ENCODE measurements at regions not wholly inside any gene's neighbourhood (a gene's known extent, or its start where the extent isn't known, plus 50 kb on each side); places are given as distances from the start of the nearest gene placed in this dataset.

DNA sequence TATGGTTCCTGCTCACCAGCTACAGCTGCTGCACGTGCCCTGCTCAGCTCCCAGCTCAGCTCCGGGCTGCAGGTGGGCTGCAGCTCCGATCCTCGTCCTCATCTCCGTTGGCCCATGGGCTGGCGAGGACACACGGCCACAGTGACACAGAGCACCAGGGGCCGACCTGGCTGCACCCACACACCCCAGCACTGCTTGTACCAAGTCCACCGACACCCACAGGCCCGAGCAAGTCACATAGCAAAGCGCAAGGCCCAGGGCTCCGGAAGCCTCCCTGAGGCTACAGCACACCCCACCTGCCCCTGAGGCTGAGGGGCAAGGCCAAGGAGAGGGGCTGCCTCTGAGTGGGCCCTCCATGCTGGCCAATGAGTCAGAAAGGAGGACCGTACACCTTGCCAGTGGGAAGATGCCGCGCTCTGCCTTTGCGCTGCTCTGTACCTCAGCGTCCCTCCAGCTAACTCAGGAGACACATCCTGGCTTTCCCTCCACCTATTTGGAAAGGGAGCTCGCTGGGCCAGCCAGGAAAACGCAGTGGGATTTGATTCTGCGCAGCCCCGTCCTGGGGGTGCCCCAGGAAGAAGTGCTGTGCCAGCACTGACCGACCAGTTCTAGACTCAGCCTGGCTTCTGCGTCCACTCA lies 124.8 kb downstream of the SIK1 start:
- no TSS peak for BruUV-seq (replicated peaks)
- Histone ChIP-seq H3K4me2 (ENCODE audit: low read length) (no peak overlapping the region), H3K36me3 (ENCODE audit: control insufficient read depth in 1 of 2, insufficient read depth in 2 of 2, low read length in 2 of 2) (no peaks in the 10 kb centered on the region), H3K27ac (ENCODE audit: low read depth, low read length) (no peak overlapping the region), H3K9me3 (ENCODE audit: control insufficient read depth in 1 of 2, insufficient read depth in 1 of 2, low read depth in 1 of 2, low read length in 2 of 2) (no peaks in the 10 kb centered on the region), H4K20me1 (ENCODE audit: insufficient read depth) (no peaks in the 10 kb centered on the region), H2AFZ (ENCODE audit: low read depth, low read length, poor library complexity, severe bottlenecking) (no peak overlapping the region), H3K4me1 (ENCODE audit: control insufficient read depth in 1 of 2, insufficient read depth in 2 of 2, low read length in 2 of 2) (peaks cover 0 to 6% of the 10 kb centered on the region in 2 experiments; a peak in 2 of 4 replicates), H3K9me2 (ENCODE audit: insufficient read depth) (no peaks in the 10 kb centered on the region), H3K9ac (ENCODE audit: low read length) (no peak overlapping the region), H3K27me3 (ENCODE audit: insufficient read depth, low read length) (no peaks in the 10 kb centered on the region), H3K4me3 (replicated peaks in 1 of 2; ENCODE audit: low read depth in 1 of 2, low read length in 2 of 2) (no peak overlapping the region), H3K79me2 (ENCODE audit: insufficient read depth, low read length) (no peaks in the 10 kb centered on the region)
- ChIA-PET CTCF (no interaction called here), POLR2A (no interaction called here), RAD21 (ENCODE audit: low non-redundant PET in 1 of 2, low total read pairs in 2 of 2, uncharacterized antibody in 2 of 2, unreplicated experiment in 2 of 2) (no interaction called here)
- ATAC-seq = no peak
- intact Hi-C loops (cut with micrococcal nuclease) = no loop called here
- TF ChIP-seq POLR2A (IDR thresholded peaks at IDR 0.05; ENCODE audit: borderline replicate concordance, extremely low read depth, insufficient read depth, insufficient read length) = no peak
- TF ChIP-seq POLR2AphosphoS5 (IDR thresholded peaks at IDR 0.05; ENCODE audit: low read depth, low read length) = no peak
- TF ChIP-seq ZNF274 (IDR thresholded peaks at IDR 0.05; ENCODE audit: low read depth, low read length) = no peak
- TF ChIP-seq, protein P1, sequence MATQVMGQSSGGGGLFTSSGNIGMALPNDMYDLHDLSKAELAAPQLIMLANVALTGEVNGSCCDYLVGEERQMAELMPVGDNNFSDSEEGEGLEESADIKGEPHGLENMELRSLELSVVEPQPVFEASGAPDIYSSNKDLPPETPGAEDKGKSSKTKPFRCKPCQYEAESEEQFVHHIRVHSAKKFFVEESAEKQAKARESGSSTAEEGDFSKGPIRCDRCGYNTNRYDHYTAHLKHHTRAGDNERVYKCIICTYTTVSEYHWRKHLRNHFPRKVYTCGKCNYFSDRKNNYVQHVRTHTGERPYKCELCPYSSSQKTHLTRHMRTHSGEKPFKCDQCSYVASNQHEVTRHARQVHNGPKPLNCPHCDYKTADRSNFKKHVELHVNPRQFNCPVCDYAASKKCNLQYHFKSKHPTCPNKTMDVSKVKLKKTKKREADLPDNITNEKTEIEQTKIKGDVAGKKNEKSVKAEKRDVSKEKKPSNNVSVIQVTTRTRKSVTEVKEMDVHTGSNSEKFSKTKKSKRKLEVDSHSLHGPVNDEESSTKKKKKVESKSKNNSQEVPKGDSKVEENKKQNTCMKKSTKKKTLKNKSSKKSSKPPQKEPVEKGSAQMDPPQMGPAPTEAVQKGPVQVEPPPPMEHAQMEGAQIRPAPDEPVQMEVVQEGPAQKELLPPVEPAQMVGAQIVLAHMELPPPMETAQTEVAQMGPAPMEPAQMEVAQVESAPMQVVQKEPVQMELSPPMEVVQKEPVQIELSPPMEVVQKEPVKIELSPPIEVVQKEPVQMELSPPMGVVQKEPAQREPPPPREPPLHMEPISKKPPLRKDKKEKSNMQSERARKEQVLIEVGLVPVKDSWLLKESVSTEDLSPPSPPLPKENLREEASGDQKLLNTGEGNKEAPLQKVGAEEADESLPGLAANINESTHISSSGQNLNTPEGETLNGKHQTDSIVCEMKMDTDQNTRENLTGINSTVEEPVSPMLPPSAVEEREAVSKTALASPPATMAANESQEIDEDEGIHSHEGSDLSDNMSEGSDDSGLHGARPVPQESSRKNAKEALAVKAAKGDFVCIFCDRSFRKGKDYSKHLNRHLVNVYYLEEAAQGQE (IDR thresholded peaks at IDR 0.05; ENCODE audit: low read depth) = no peak
- DNase-seq (ENCODE audit: low read depth, low spot score) = no peak

GRCh38 chr21:43301409-43302061 lies 125.4 kb downstream of the SIK1 start:
- intact Hi-C loops (cut with micrococcal nuclease) = no loop called here
- Histone ChIP-seq H3K9me3 (ENCODE audit: control insufficient read depth in 1 of 2, insufficient read depth in 1 of 2, low read depth in 1 of 2, low read length in 2 of 2) (no peaks in the 10 kb centered on the region), H2AFZ (ENCODE audit: low read depth, low read length, poor library complexity, severe bottlenecking) (no peak overlapping the region), H3K27ac (ENCODE audit: low read depth, low read length) (no peak overlapping the region), H3K79me2 (ENCODE audit: insufficient read depth, low read length) (no peaks in the 10 kb centered on the region), H3K4me1 (ENCODE audit: control insufficient read depth in 1 of 2, insufficient read depth in 2 of 2, low read length in 2 of 2) (no peaks in the 10 kb centered on the region), H3K9ac (ENCODE audit: low read length) (no peak overlapping the region), H3K4me2 (ENCODE audit: low read length) (no peak overlapping the region), H3K36me3 (ENCODE audit: control insufficient read depth in 1 of 2, insufficient read depth in 2 of 2, low read length in 2 of 2) (no peaks in the 10 kb centered on the region), H4K20me1 (ENCODE audit: insufficient read depth) (no peaks in the 10 kb centered on the region), H3K4me3 (replicated peaks in 1 of 2; ENCODE audit: low read depth in 1 of 2, low read length in 2 of 2) (no peak overlapping the region), H3K27me3 (ENCODE audit: insufficient read depth, low read length) (no peaks in the 10 kb centered on the region), H3K9me2 (ENCODE audit: insufficient read depth) (no peaks in the 10 kb centered on the region)
- RAD21 ChIA-PET (ENCODE audit: low non-redundant PET in 1 of 2, low total read pairs in 2 of 2, uncharacterized antibody in 2 of 2, unreplicated experiment in 2 of 2) = no interaction called here
- BruUV-seq (replicated peaks) = no TSS peak
- POLR2A ChIA-PET = no interaction called here
- CTCF ChIA-PET = no interaction called here
- no peak for DNase-seq (ENCODE audit: low read depth, low spot score)
- ATAC-seq = no peak
- TF ChIP-seq YY1 (IDR thresholded peaks at IDR 0.05; ENCODE audit: extremely low read depth, insufficient replicate concordance, low read depth, low read length) (no peak), EZH2 (IDR thresholded peaks at IDR 0.05) (no peak), CEBPB (IDR thresholded peaks at IDR 0.05; ENCODE audit: low read depth) (no peak), CBX3 (IDR thresholded peaks at IDR 0.05; ENCODE audit: low read depth) (no peak), JUND (IDR thresholded peaks at IDR 0.05) (no peak), EGR1 (IDR thresholded peaks at IDR 0.05; ENCODE audit: low read depth) (no peak), POLR2AphosphoS5 (IDR thresholded peaks at IDR 0.05; ENCODE audit: low read depth, low read length) (no peak)
- TF ChIP-seq, protein P1 (IDR thresholded peaks at IDR 0.05; ENCODE audit: low read depth) = no peak
- TF ChIP-seq, protein P2, sequence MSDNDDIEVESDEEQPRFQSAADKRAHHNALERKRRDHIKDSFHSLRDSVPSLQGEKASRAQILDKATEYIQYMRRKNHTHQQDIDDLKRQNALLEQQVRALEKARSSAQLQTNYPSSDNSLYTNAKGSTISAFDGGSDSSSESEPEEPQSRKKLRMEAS (IDR thresholded peaks at IDR 0.05) = no peak

Data from HCT116 (cell line).